Lower leg skin (tissue), 4 donors: ENCODE measurements at regions not wholly inside any gene's neighbourhood (a gene's known extent, or its start where the extent isn't known, plus 50 kb on each side); places are given as distances from the start of the nearest gene placed in this dataset.

ENCODE experiments used
- DNase-seq, 2 donors: peaks; one replicate each; pipeline ENCODE4 v3.0.0-alpha.2; 2019; ENCODE audit warnings: low spot score in 2 of 2
- H3K4me3 ChIP-seq: fragments of 200-600 bp; sonication (generic); 2 replicates; pipeline ENCODE4 v1.5.1; 2017; ENCODE audit warnings: mild to moderate bottlenecking, low read depth; ENCODE audit not compliant: poor library complexity, severe bottlenecking
- POLR2A ChIP-seq, 2 donors: fragments of 450-650 bp; IDR thresholded peaks; one replicate each; pipeline ENCODE4 v1.6.1; 2016 to 2017; ENCODE audit warnings: antibody characterized with exemption in 2 of 2, mild to moderate bottlenecking in 1 of 2, moderate library complexity in 1 of 2
- whole genome bisulfite sequencing, 2 donors: methylation state at CpG; one replicate each; pipeline ENCODE4 v1.1.5; 2018; 5-methylcytosine and 5-hydroxymethylcytosine counted together
- intact Hi-C: fragments of 100-400 bp; cut with DNase I; formaldehyde crosslinking; loops from one replicate; pipeline ENCODE4 v1.15.0; 2023; ENCODE audit warnings: low total_unique reads
- TF ChIP-seq, protein P1 (sequence below), 3 donors: fragments of 450-650 bp; IDR thresholded peaks; one replicate each; pipeline ENCODE4 v1.5.1; 2016; ENCODE audit warnings: antibody characterized with exemption in 3 of 3, mild to moderate bottlenecking in 3 of 3, moderate library complexity in 2 of 3

GRCh38 chr13:70668293-70668692, 560.0 kb upstream of the KLHL1 start:
- TF ChIP-seq POLR2A (IDR thresholded peaks at IDR 0.05): no peak
- TF ChIP-seq, protein P1, sequence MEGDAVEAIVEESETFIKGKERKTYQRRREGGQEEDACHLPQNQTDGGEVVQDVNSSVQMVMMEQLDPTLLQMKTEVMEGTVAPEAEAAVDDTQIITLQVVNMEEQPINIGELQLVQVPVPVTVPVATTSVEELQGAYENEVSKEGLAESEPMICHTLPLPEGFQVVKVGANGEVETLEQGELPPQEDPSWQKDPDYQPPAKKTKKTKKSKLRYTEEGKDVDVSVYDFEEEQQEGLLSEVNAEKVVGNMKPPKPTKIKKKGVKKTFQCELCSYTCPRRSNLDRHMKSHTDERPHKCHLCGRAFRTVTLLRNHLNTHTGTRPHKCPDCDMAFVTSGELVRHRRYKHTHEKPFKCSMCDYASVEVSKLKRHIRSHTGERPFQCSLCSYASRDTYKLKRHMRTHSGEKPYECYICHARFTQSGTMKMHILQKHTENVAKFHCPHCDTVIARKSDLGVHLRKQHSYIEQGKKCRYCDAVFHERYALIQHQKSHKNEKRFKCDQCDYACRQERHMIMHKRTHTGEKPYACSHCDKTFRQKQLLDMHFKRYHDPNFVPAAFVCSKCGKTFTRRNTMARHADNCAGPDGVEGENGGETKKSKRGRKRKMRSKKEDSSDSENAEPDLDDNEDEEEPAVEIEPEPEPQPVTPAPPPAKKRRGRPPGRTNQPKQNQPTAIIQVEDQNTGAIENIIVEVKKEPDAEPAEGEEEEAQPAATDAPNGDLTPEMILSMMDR (IDR thresholded peaks at IDR 0.05): no peak
- no peak for DNase-seq
- intact Hi-C loops: no loop called here
- WGBS, 2 donors: 48 to 64% methylated on average over 1 of the region's 1 CpG
- no peak overlapping the region for H3K4me3 ChIP-seq

DNA sequence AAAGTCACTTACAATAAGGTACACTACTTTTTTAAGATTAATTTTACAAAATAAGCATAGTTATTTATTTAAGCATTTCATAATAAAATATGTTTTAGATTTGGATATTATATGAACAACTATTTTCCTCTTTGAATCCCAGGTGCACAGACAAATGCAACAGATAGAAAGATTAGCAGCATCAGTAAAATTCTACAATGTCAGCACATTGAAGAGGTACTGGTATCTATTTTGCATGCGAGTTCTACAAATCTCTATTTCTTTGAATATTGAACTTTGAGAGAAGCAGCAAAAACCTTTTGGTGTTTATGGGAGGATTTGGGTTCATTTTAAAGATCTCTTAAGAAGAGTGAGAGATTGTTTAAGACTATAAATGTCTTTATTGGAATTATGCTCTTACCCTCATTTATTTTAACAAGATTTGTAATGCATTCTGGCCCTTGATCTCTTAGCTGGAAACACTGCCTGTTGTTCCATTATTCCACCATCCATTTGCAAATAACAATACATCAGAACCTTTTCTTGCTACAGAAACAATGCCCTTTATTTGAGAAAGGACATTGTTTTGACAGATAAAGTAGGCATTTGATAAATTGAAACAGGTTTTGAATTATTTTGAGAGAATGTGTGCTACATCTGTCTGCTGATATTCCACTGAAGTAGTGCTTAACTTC, 558.8 kb upstream of the KLHL1 start:
- no peak for DNase-seq
- 85 to 89% methylated on average over 1 of the region's 1 CpG for WGBS, 2 donors
- H3K4me3 ChIP-seq: no peak overlapping the region
- TF ChIP-seq, protein P1 (IDR thresholded peaks at IDR 0.05): no peak
- TF ChIP-seq POLR2A (IDR thresholded peaks at IDR 0.05): no peak
- intact Hi-C loops: no loop called here

GRCh38 chr13:70662231-70662940, 554.1 kb upstream of the KLHL1 start:
- WGBS, 2 donors: 82% methylated on average over 1 of the region's 1 CpG
- DNase-seq: no peak
- no peak for TF ChIP-seq POLR2A (IDR thresholded peaks at IDR 0.05)
- TF ChIP-seq, protein P1 (IDR thresholded peaks at IDR 0.05): no peak
- intact Hi-C loops: no loop called here
- H3K4me3 ChIP-seq: no peak overlapping the region

DNA sequence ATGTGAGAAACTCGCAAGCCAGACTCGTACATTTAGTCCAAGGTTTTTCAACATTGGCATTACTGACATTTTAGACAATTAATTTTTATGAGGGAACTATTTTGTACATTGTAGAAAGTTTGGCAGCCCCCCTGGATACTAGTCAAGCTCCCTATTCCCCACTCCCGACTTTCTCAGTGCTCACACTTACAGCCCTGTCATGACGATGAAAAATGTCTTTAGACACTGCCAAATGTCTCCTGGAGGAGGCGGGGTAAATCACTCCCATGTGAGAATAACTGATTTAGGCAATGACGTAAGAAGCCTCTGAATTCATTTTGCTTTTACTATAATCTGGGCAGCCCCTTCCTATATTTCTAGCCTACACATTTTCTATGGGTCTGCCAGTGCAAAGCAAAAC, 535.8 kb upstream of the KLHL1 start:
- TF ChIP-seq, protein P1 (IDR thresholded peaks at IDR 0.05): no peak
- TF ChIP-seq POLR2A (IDR thresholded peaks at IDR 0.05): no peak
- H3K4me3 ChIP-seq: no peak overlapping the region
- DNase-seq: no peak
- intact Hi-C loops: no loop called here
- 54 to 65% methylated on average over 6 of the region's 6 CpGs for WGBS, 2 donors

DNA sequence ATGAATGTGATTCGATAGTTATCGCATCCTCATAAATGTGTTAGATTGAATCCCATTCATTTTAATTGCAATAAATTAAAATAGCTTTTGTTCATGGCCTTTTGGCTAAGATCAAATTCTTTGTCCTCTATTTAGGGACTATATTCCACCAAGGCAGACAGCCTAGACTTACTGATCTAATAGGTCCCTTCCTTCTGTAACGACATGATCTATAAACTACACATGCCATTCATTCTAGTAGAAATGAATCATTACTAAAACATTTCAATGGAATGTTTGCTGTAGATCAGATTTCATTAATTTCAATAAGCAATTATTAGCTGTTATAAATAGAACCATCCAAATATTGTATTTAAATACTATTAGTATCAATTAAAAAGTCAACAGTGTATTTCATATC, 526.6 kb upstream of the KLHL1 start:
- intact Hi-C loops: no loop called here
- TF ChIP-seq POLR2A (IDR thresholded peaks at IDR 0.05): no peak
- TF ChIP-seq, protein P1 (IDR thresholded peaks at IDR 0.05): no peak
- H3K4me3 ChIP-seq: no peak overlapping the region
- no peak for DNase-seq
- 80 to 81% methylated on average over 3 of the region's 3 CpGs for WGBS, 2 donors
